ENCODE measurements at regions not wholly inside any gene's neighbourhood (a gene's known extent, or its start where the extent isn't known, plus 50 kb on each side); places are given as distances from the start of the nearest gene placed in this dataset.

- Histone ChIP-seq H3K9me3 (ENCODE audit: insufficient read depth, low read length) (no peaks in the 10 kb centered on the region), H3K4me3 (ENCODE audit: insufficient read length, low read depth) (no peak overlapping the region), H3K27me3 (ENCODE audit: insufficient read depth, insufficient read length) (no peaks in the 10 kb centered on the region), H3K9ac (ENCODE audit: insufficient read length, low read depth) (no peak overlapping the region), H3K4me1 (ENCODE audit: insufficient read depth, insufficient read length) (no peaks in the 10 kb centered on the region), H3K36me3 (ENCODE audit: insufficient read depth, insufficient read length, low read length) (no peaks in the 10 kb centered on the region)
- TF ChIP-seq SUZ12 (IDR thresholded peaks at IDR 0.05; ENCODE audit: extremely low read depth, insufficient read depth, insufficient read length) = no peak
- no peak for TF ChIP-seq ZNF274 (IDR thresholded peaks at IDR 0.05; ENCODE audit: low read depth, low read length)
- no peak for TF ChIP-seq YY1 (IDR thresholded peaks at IDR 0.05; ENCODE audit: insufficient read depth, insufficient read length)
- DNase-seq (ENCODE audit: low read depth, low spot score) = no peak
Measured at GRCh38 chr4:133585323-133585722, 436.2 kb downstream of the PCDH10 start.

- H3K9ac ChIP-seq (ENCODE audit: insufficient read length, low read depth) = no peak overlapping the region
- H3K36me3 ChIP-seq (ENCODE audit: insufficient read depth, insufficient read length, low read length) = no peaks in the 10 kb centered on the region
- H3K4me3 ChIP-seq (ENCODE audit: insufficient read length, low read depth) = no peak overlapping the region
- no peak for DNase-seq (ENCODE audit: low read depth, low spot score)
- H3K27me3 ChIP-seq (ENCODE audit: insufficient read depth, insufficient read length) = no peaks in the 10 kb centered on the region
- TF ChIP-seq YY1 (IDR thresholded peaks at IDR 0.05; ENCODE audit: insufficient read depth, insufficient read length) (no peak), ZNF274 (IDR thresholded peaks at IDR 0.05; ENCODE audit: low read depth, low read length) (no peak), SUZ12 (IDR thresholded peaks at IDR 0.05; ENCODE audit: extremely low read depth, insufficient read depth, insufficient read length) (no peak)
- no peaks in the 10 kb centered on the region for H3K4me1 ChIP-seq (ENCODE audit: insufficient read depth, insufficient read length)
- no peaks in the 10 kb centered on the region for H3K9me3 ChIP-seq (ENCODE audit: insufficient read depth, low read length)
Measured at GRCh38 chr4:133584714-133585113, 435.6 kb downstream of the PCDH10 start.

GRCh38 chr4:133581996-133582619 is 433.0 kb downstream of the PCDH10 start:
- TF ChIP-seq YY1 (IDR thresholded peaks at IDR 0.05; ENCODE audit: insufficient read depth, insufficient read length) = no peak
- TF ChIP-seq ZNF274 (IDR thresholded peaks at IDR 0.05; ENCODE audit: low read depth, low read length) = no peak
- TF ChIP-seq SUZ12 (IDR thresholded peaks at IDR 0.05; ENCODE audit: extremely low read depth, insufficient read depth, insufficient read length) = no peak

GRCh38 chr4:133574248-133574647 is 425.2 kb downstream of the PCDH10 start:
- H3K9me3 ChIP-seq (ENCODE audit: insufficient read depth, low read length) = no peaks in the 10 kb centered on the region
- no peaks in the 10 kb centered on the region for H3K36me3 ChIP-seq (ENCODE audit: insufficient read depth, insufficient read length, low read length)
- H3K4me1 ChIP-seq (ENCODE audit: insufficient read depth, insufficient read length) = no peaks in the 10 kb centered on the region
- H3K4me3 ChIP-seq (ENCODE audit: insufficient read length, low read depth) = no peak overlapping the region
- TF ChIP-seq SUZ12 (IDR thresholded peaks at IDR 0.05; ENCODE audit: extremely low read depth, insufficient read depth, insufficient read length) (no peak), ZNF274 (IDR thresholded peaks at IDR 0.05; ENCODE audit: low read depth, low read length) (no peak), YY1 (IDR thresholded peaks at IDR 0.05; ENCODE audit: insufficient read depth, insufficient read length) (no peak)
- H3K27me3 ChIP-seq (ENCODE audit: insufficient read depth, insufficient read length) = no peaks in the 10 kb centered on the region
- no peak overlapping the region for H3K9ac ChIP-seq (ENCODE audit: insufficient read length, low read depth)
- DNase-seq (ENCODE audit: low read depth, low spot score) = no peak

More at GRCh38 chr4:133581996-133582619, 433.0 kb downstream of the PCDH10 start:
- H3K9ac ChIP-seq (ENCODE audit: insufficient read length, low read depth) = no peak overlapping the region
- DNase-seq (ENCODE audit: low read depth, low spot score) = no peak
- no peaks in the 10 kb centered on the region for H3K9me3 ChIP-seq (ENCODE audit: insufficient read depth, low read length)
- H3K36me3 ChIP-seq (ENCODE audit: insufficient read depth, insufficient read length, low read length) = no peaks in the 10 kb centered on the region
- H3K27me3 ChIP-seq (ENCODE audit: insufficient read depth, insufficient read length) = no peaks in the 10 kb centered on the region
- H3K4me1 ChIP-seq (ENCODE audit: insufficient read depth, insufficient read length) = no peaks in the 10 kb centered on the region
- no peak overlapping the region for H3K4me3 ChIP-seq (ENCODE audit: insufficient read length, low read depth)

GRCh38 chr4:133565379-133565778 is 416.3 kb downstream of the PCDH10 start:
- no peak for DNase-seq (ENCODE audit: low read depth, low spot score)
- H3K36me3 ChIP-seq (ENCODE audit: insufficient read depth, insufficient read length, low read length) = no peaks in the 10 kb centered on the region
- no peak for TF ChIP-seq YY1 (IDR thresholded peaks at IDR 0.05; ENCODE audit: insufficient read depth, insufficient read length)
- no peak for TF ChIP-seq SUZ12 (IDR thresholded peaks at IDR 0.05; ENCODE audit: extremely low read depth, insufficient read depth, insufficient read length)
- TF ChIP-seq ZNF274 (IDR thresholded peaks at IDR 0.05; ENCODE audit: low read depth, low read length) = no peak
- H3K4me3 ChIP-seq (ENCODE audit: insufficient read length, low read depth) = no peak overlapping the region
- H3K9ac ChIP-seq (ENCODE audit: insufficient read length, low read depth) = no peak overlapping the region
- H3K9me3 ChIP-seq (ENCODE audit: insufficient read depth, low read length) = no peaks in the 10 kb centered on the region
- H3K27me3 ChIP-seq (ENCODE audit: insufficient read depth, insufficient read length) = no peaks in the 10 kb centered on the region
- H3K4me1 ChIP-seq (ENCODE audit: insufficient read depth, insufficient read length) = no peaks in the 10 kb centered on the region

- no peaks in the 10 kb centered on the region for H3K4me1 ChIP-seq (ENCODE audit: insufficient read depth, insufficient read length)
- H3K36me3 ChIP-seq (ENCODE audit: insufficient read depth, insufficient read length, low read length) = no peaks in the 10 kb centered on the region
Measured at GRCh38 chr4:133559987-133560386, 410.9 kb downstream of the PCDH10 start.

GRCh38 chr4:133555671-133556070 is 406.6 kb downstream of the PCDH10 start:
- no peak for DNase-seq (ENCODE audit: low read depth, low spot score)
- no peak for TF ChIP-seq SUZ12 (IDR thresholded peaks at IDR 0.05; ENCODE audit: extremely low read depth, insufficient read depth, insufficient read length)
- TF ChIP-seq YY1 (IDR thresholded peaks at IDR 0.05; ENCODE audit: insufficient read depth, insufficient read length) = no peak
- no peak for TF ChIP-seq ZNF274 (IDR thresholded peaks at IDR 0.05; ENCODE audit: low read depth, low read length)
- H3K4me1 ChIP-seq (ENCODE audit: insufficient read depth, insufficient read length) = no peaks in the 10 kb centered on the region
- H3K9ac ChIP-seq (ENCODE audit: insufficient read length, low read depth) = no peak overlapping the region
- H3K9me3 ChIP-seq (ENCODE audit: insufficient read depth, low read length) = no peaks in the 10 kb centered on the region; the same call in 1 of the 2 replicates
- H3K36me3 ChIP-seq (ENCODE audit: insufficient read depth, insufficient read length, low read length) = no peaks in the 10 kb centered on the region
- no peaks in the 10 kb centered on the region for H3K27me3 ChIP-seq (ENCODE audit: insufficient read depth, insufficient read length)
- no peak overlapping the region for H3K4me3 ChIP-seq (ENCODE audit: insufficient read length, low read depth)

More at GRCh38 chr4:133559987-133560386, 410.9 kb downstream of the PCDH10 start:
- TF ChIP-seq ZNF274 (IDR thresholded peaks at IDR 0.05; ENCODE audit: low read depth, low read length) (no peak), YY1 (IDR thresholded peaks at IDR 0.05; ENCODE audit: insufficient read depth, insufficient read length) (no peak), SUZ12 (IDR thresholded peaks at IDR 0.05; ENCODE audit: extremely low read depth, insufficient read depth, insufficient read length) (no peak)
- H3K4me3 ChIP-seq (ENCODE audit: insufficient read length, low read depth) = no peak overlapping the region
- DNase-seq (ENCODE audit: low read depth, low spot score) = no peak
- H3K9me3 ChIP-seq (ENCODE audit: insufficient read depth, low read length) = no peaks in the 10 kb centered on the region
- no peak overlapping the region for H3K9ac ChIP-seq (ENCODE audit: insufficient read length, low read depth)
- no peaks in the 10 kb centered on the region for H3K27me3 ChIP-seq (ENCODE audit: insufficient read depth, insufficient read length)
